ENCODE measurements at regions not wholly inside any gene's neighbourhood (a gene's known extent, or its start where the extent isn't known, plus 50 kb on each side); places are given as distances from the start of the nearest gene placed in this dataset.

DNA sequence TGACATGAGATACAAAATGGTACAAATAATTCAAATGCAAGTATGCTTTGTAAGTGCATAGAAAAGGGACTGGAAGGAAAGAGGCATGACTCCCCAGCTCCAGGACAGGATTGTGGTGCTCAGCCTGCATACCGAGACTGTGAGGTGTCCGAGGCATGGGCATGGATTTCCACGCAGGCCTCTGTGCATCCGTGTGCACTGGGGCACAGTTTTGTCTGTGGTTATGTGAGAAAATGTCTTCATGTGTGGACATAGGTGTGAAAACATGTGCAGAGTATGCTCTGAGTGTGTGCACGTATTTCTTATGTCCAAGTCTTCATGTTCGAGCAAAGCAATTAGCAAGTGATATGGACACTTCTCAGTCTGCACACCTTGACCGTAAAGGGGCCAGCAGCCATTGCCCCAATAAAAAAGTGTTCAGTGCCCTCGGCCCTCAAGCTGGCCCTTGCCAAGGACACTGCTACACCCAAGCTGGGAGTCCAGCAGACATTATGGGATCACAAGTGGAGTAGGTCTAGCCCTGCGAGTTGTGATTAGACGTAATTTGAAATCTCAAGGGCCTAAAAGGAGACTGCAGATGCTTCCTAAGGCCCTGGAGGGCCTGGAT is 120.7 kb downstream of the CYP26B1 start:
- TF ChIP-seq CTCF (IDR thresholded peaks at IDR 0.05) (no peak), POLR2A (IDR thresholded peaks at IDR 0.05) (no peak), EP300 (IDR thresholded peaks at IDR 0.05) (no peak)
